ENCODE measurements at regions not wholly inside any gene's neighbourhood (a gene's known extent, or its start where the extent isn't known, plus 50 kb on each side); places are given as distances from the start of the nearest gene placed in this dataset.
A peak's percentile ranks its signal among the peaks of the same experiment; 100 is the strongest.

DNA sequence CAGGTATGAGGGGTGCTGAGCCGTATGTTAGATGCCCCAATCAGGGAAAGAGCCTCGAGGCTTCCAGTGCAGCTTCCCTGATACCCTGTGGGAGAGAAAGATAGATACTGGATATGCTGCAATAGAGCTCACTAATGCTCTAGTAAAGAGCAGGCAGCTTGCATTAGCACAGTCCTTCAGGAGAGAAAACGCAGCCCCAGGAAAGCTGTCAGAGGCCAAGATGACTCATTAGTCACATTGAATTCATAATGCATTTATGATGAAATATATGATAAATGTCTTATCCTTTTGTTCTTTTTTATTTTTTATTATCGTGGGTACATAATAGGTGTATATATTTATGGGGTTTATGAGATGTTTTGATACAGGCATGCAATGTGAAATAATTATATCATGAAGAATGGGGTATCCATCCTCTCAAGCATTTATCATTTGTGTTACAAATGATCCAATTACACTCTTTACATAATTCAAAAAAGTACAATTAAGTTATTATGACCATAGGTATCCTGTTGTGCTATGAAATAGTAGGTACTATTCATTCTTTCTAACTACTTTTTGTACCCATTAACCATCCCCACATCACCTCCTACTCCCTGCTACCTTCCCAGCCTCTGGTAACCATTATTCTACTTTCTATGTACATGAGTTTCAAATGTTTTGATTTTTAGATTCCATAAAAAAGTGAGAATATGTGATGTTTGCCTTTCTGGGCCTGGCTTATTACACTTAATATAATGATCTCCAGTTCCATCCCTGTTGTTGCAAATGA is 94.5 kb upstream of the TOP3B start:
- H3K4me3 ChIP-seq (ENCODE audit: low read depth, low read length) = no peak overlapping the region
- TF ChIP-seq, protein P1, sequence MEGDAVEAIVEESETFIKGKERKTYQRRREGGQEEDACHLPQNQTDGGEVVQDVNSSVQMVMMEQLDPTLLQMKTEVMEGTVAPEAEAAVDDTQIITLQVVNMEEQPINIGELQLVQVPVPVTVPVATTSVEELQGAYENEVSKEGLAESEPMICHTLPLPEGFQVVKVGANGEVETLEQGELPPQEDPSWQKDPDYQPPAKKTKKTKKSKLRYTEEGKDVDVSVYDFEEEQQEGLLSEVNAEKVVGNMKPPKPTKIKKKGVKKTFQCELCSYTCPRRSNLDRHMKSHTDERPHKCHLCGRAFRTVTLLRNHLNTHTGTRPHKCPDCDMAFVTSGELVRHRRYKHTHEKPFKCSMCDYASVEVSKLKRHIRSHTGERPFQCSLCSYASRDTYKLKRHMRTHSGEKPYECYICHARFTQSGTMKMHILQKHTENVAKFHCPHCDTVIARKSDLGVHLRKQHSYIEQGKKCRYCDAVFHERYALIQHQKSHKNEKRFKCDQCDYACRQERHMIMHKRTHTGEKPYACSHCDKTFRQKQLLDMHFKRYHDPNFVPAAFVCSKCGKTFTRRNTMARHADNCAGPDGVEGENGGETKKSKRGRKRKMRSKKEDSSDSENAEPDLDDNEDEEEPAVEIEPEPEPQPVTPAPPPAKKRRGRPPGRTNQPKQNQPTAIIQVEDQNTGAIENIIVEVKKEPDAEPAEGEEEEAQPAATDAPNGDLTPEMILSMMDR (IDR thresholded peaks at IDR 0.05; ENCODE audit: insufficient read depth, low read length) = no peak
- DNase-seq (ENCODE audit: low read depth) = peak; percentile 82

DNA sequence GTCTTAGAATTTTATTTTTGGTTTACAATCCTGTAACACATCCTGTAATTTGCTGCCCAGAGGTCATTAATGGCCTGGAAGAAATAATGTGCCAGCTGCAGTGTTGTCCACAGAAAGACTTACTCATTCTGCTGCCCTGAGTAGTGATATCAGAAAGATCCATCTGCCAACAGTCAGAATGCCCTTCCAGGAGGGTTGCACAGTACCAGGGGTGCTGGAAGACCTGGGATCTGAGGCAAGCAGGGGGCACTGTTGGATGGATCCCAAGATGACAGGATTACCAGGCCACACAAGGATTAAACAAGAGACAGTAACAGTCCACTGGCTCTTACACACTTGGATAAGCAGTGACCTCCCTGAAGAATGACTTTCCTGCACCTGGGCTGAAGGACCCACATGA is 93.8 kb upstream of the TOP3B start:
- TF ChIP-seq, protein P1 (IDR thresholded peaks at IDR 0.05; ENCODE audit: insufficient read depth, low read length) = no peak
- no peak for DNase-seq (ENCODE audit: low read depth)

DNA sequence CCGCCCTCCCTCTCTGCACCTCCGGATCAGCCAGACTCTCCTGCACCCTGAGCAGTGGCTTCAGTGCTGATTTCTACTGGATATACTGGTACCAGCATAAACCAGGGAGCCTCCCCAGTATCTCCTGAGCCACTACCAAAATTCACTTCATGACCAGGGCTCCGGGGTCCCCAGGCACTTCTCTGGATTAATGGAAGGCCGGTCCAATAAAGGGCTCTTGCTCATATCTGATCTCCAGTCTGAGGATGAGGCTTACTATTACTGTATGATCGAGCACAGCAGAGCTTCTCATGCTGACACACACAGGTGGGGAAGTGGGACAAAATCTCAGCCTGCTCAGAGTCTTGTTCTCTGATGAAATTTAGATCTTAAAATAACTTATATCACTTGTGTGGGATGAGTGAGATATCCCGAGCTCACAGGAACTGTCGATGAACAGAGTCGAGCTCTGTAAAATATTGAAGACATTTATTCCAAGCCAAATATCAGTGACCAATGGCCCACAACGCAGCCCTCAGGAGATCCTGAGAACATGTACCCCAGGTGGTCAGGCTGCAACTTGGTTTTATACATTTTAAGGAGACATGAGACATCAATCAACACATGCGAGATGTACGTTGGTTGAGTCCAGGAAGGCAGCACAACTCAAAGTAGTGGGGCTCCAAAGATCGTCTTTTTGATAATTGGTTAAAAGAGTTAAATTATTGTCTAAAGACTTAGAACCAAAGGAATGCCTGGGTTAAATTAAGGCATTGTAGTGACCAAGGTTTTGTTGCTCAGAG is 93.0 kb upstream of the TOP3B start:
- TF ChIP-seq, protein P1 (IDR thresholded peaks at IDR 0.05; ENCODE audit: insufficient read depth, low read length) = no peak
- no peak overlapping the region for H3K4me3 ChIP-seq (ENCODE audit: low read depth, low read length)
- no peak for DNase-seq (ENCODE audit: low read depth)

More for the DNA sequence above, 93.8 kb upstream of the TOP3B start:
- H3K4me3 ChIP-seq (ENCODE audit: low read depth, low read length) = no peak overlapping the region

DNA sequence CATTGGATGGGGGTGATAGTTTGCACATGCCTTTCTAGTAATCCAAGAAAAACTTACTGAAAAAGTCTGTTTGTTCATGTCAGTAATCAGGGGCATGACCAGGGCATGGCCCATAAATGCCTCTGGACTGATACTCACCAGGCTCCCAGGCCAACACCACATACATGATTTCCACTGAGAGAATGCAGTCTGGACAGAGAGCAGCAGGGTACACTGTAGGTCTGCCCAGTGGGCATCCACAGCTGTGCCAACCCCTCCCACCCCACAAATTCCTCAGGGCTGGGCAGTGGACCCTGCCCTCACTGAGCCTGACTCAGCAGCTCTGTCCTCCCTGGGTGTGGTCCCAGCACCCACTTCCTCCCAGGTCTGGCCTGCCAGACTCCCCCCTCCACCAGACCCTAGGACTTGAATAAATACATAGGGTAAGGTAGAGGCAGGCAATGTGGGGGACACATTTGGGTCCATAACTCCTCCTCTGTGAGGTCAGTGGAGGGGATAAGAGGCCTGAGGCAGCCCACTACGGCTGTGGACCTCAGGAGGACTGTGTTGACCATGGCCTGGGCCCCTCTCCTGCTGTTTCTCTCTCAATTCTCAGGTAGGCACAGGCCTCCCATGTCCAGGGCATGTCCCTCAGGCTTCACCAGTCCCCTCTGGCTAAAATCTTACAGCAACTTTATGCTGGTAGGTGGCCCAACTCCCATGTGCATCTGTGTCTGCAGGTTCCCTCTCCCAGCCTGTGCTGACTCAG is 92.2 kb upstream of the TOP3B start:
- H3K4me3 ChIP-seq (ENCODE audit: low read depth, low read length) = no peak overlapping the region
- TF ChIP-seq, protein P1 (IDR thresholded peaks at IDR 0.05; ENCODE audit: insufficient read depth, low read length) = no peak
- DNase-seq (ENCODE audit: low read depth) = peak; percentile 54

DNA sequence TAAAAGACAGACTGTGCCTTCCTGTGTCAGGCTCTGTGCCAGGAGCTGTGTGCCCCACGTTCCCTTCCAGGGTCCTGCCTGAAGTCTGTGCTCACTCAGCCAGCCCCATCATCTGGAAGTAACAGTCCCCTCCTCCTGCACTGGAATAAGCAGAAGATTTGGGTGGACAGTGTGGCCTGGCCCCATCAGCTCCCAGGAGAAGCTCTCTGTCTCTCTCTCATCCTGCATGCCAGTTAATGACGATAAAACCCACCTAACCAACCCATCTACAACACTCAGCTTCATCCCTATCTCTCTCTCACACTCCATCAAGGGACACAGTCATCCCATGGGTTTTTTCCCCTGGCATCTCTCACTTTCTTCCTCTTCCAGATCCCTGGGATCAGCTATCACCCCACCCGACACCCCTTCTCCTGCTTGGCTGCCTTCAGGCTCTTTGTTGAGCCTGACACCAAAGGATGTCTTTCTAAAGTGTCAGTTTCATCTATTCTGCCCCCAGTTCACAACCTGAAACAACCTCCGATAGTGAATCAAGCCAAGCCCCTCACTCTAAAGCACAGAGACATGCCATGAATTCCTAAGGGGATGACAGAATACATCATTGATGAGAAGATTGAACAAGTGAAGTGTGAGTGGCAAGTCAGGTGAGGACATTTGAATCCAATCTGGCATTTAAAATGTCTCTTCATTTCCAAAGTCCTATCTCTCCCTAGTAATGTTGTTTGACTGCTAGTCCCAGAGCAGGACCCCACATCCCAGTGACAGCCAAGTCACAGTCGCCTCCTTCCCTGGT is 91.4 kb upstream of the TOP3B start:
- DNase-seq (ENCODE audit: low read depth) = no peak
- TF ChIP-seq, protein P1 (IDR thresholded peaks at IDR 0.05; ENCODE audit: insufficient read depth, low read length) = no peak
- H3K4me3 ChIP-seq (ENCODE audit: low read depth, low read length) = no peak overlapping the region
